SU-DHL-6 (cell line): ENCODE measurements at regions not wholly inside any gene's neighbourhood (a gene's known extent, or its start where the extent isn't known, plus 50 kb on each side); places are given as distances from the start of the nearest gene placed in this dataset.

Source experiments
- CTCF ChIP-seq: fragments of 200-600 bp; sonication (generic); IDR thresholded peaks from one replicate; pipeline ENCODE4 v1.5.1; 2017; ENCODE audit warnings: antibody characterized with exemption, mild to moderate bottlenecking, low read length, moderate library complexity; ENCODE audit not compliant: insufficient read depth, poor library complexity, severe bottlenecking
- EZH2phosphoT487 ChIP-seq: fragments of 200-600 bp; sonication (generic), shearing (Covaris generic); conservative IDR thresholded peaks from 2 replicates; pipeline ENCODE4 v1.6.1; 2018; ENCODE audit warnings: mild to moderate bottlenecking, antibody characterized with exemption, low read length, moderate library complexity, mixed read lengths

GRCh38 chr11:127590314-127590713, 589.7 kb upstream of the KIRREL3 start:
- TF ChIP-seq CTCF, result no peak
- no peak for TF ChIP-seq EZH2phosphoT487
